ENCODE measurements at regions not wholly inside any gene's neighbourhood (a gene's known extent, or its start where the extent isn't known, plus 50 kb on each side); places are given as distances from the start of the nearest gene placed in this dataset.

DNA sequence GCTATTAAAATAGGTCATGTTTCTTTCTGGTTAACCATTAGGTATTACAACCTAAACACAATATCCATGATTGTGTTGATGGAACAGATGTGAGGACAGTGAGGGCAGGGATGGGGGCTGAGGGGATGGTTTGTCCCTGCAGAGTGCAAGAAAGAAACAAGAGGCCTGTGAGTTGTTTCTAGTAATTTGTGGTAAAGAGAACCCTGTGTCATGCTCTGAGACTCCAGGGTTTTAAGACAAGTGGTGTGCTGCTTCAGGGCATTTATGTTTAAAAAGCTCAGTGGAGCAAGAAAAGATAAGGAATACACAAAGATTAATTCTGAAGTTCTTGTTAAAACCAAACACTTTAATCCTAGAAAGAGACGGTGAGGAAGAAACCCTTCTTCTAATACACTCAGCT, 656.5 kb downstream of the TLE1 start:
- BruUV-seq (replicated peaks), result no TSS peak
- no peak overlapping the region for H2AFZ ChIP-seq (ENCODE audit: low read length)
- no peaks in the 10 kb centered on the region for H4K20me1 ChIP-seq (ENCODE audit: insufficient read depth, low read length)
- FAIRE-seq, result no peak
- H3K9me3 ChIP-seq (ENCODE audit: low read length), result no peaks in the 10 kb centered on the region
- no peak overlapping the region for H3K9ac ChIP-seq (ENCODE audit: insufficient read depth, low read depth, low read length)
- intact Hi-C loops (cut with micrococcal nuclease; ENCODE audit: unreplicated experiment) (no loop called here), in situ Hi-C loops (cut with HindIII; ENCODE audit: extremely low pct_ligation_motif_present, low pct_unique_long_range_greater_than_20kb) (no loop called here)
- 0% methylated on average over 1 of the region's 1 CpG for WGBS (ENCODE audit: low lambda C conversion rate)
- H3K4me2 ChIP-seq (ENCODE audit: low read depth, low read length), result no peak overlapping the region
- no peaks in the 10 kb centered on the region for H3K79me2 ChIP-seq (ENCODE audit: insufficient read depth, low read length)
- TF ChIP-seq, protein P1, sequence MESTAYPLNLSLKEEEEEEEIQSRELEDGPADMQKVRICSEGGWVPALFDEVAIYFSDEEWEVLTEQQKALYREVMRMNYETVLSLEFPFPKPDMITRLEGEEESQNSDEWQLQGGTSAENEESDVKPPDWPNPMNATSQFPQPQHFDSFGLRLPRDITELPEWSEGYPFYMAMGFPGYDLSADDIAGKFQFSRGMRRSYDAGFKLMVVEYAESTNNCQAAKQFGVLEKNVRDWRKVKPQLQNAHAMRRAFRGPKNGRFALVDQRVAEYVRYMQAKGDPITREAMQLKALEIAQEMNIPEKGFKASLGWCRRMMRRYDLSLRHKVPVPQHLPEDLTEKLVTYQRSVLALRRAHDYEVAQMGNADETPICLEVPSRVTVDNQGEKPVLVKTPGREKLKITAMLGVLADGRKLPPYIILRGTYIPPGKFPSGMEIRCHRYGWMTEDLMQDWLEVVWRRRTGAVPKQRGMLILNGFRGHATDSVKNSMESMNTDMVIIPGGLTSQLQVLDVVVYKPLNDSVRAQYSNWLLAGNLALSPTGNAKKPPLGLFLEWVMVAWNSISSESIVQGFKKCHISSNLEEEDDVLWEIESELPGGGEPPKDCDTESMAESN (CRISPR knock-in tag; conservative IDR thresholded peaks at IDR 0.05), result no peak
- no peak for TF ChIP-seq FOXM1 (CRISPR knock-in tag; IDR thresholded peaks at IDR 0.05)
- no peak for TF ChIP-seq CEBPB (IDR thresholded peaks at IDR 0.05; ENCODE audit: borderline replicate concordance, low read depth, low read length)
- TF ChIP-seq ZNF44 (CRISPR knock-in tag; IDR thresholded peaks at IDR 0.05), result no peak
- TF ChIP-seq SOX6 (IDR thresholded peaks at IDR 0.05), result no peak
- no peak for TF ChIP-seq SOX6 (CRISPR knock-in tag; IDR thresholded peaks at IDR 0.05)
- no peak for TF ChIP-seq ZNF143 (CRISPR knock-in tag; IDR thresholded peaks at IDR 0.05)
- TF ChIP-seq PITX1 (CRISPR knock-in tag; IDR thresholded peaks at IDR 0.05), result no peak
- TF ChIP-seq HOXA7 (CRISPR knock-in tag; IDR thresholded peaks at IDR 0.05), result no peak
- TF ChIP-seq ZNF720 (CRISPR knock-in tag; IDR thresholded peaks at IDR 0.05), result no peak
- TF ChIP-seq DNMT1 (CRISPR knock-in tag; IDR thresholded peaks at IDR 0.05), result no peak
- no peak for TF ChIP-seq ARNT (IDR thresholded peaks at IDR 0.05)
- TF ChIP-seq ISL2 (CRISPR knock-in tag; IDR thresholded peaks at IDR 0.05), result no peak
- no peak for TF ChIP-seq ZNF335 (CRISPR knock-in tag; IDR thresholded peaks at IDR 0.05)
- TF ChIP-seq GABPB1 (CRISPR knock-in tag; IDR thresholded peaks at IDR 0.05), result no peak
- TF ChIP-seq GPBP1L1 (CRISPR knock-in tag; IDR thresholded peaks at IDR 0.05), result no peak
- no peaks in the 10 kb centered on the region for H3K27me3 ChIP-seq (ENCODE audit: control insufficient read depth in 1 of 2, insufficient read depth in 2 of 2, low read length in 2 of 2)
- no peak for DNase-seq (ENCODE audit: low spot score)
- H3K4me1 ChIP-seq (ENCODE audit: insufficient read depth, low read length), result no peaks in the 10 kb centered on the region
- ChIA-PET CTCF (ENCODE audit: low intra/inter-chr PET ratio, low total read pairs) (no interaction called here), POLR2A (no interaction called here)
- no peak for ATAC-seq
- H3K36me3 ChIP-seq (replicated peaks in 1 of 2; ENCODE audit: control insufficient read depth in 1 of 2, insufficient read depth in 2 of 2, low read length in 2 of 2), result no peaks in the 10 kb centered on the region
- H3K27ac ChIP-seq (ENCODE audit: extremely low read length, insufficient read depth, low read length), result no peak overlapping the region
- no peak overlapping the region for H3K4me3 ChIP-seq (replicated peaks in 1 of 3; ENCODE audit: insufficient read depth in 1 of 3, low read depth in 2 of 3, low read length in 3 of 3)
